SKM-1 treated with dmso at 0.1 percent for 144 hours (cell line): ENCODE measurements at regions not wholly inside any gene's neighbourhood (a gene's known extent, or its start where the extent isn't known, plus 50 kb on each side); places are given as distances from the start of the nearest gene placed in this dataset.
"Not testable (repeated sequence)": the region's sequence is repeated elsewhere in the genome, so short reads cannot be mapped to it uniquely, and the experiment has no call there.

ENCODE experiments used
- DNase-seq: peaks from one replicate; lab custom pipeline; 2025; ENCODE audit not compliant: unreplicated experiment; lab: John Stamatoyannopoulos, UW

DNA sequence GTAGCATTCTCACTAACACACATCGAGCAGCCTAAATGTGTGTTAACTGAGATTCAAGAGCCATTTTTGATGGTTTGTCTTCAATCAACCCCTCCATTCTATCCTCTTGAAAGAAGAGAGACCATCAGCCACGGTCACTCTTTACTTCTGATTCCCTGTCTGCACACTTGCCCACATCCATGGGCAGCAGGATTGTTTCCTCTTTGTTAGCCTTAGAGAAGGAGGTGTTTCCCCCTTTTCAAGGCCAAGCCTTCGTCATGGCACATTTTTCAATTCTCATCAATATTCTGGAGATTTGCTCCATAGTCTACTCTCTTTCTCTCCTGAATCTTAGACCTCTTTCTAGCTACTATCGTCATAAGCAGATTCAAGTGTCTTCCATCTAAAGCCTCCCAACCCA, 522.4 kb upstream of the NAALADL2 start:
- DNase-seq = no peak

GRCh38 chr3:174337227-174337626, 521.9 kb upstream of the NAALADL2 start:
- peak; percentile 83 for DNase-seq

DNA sequence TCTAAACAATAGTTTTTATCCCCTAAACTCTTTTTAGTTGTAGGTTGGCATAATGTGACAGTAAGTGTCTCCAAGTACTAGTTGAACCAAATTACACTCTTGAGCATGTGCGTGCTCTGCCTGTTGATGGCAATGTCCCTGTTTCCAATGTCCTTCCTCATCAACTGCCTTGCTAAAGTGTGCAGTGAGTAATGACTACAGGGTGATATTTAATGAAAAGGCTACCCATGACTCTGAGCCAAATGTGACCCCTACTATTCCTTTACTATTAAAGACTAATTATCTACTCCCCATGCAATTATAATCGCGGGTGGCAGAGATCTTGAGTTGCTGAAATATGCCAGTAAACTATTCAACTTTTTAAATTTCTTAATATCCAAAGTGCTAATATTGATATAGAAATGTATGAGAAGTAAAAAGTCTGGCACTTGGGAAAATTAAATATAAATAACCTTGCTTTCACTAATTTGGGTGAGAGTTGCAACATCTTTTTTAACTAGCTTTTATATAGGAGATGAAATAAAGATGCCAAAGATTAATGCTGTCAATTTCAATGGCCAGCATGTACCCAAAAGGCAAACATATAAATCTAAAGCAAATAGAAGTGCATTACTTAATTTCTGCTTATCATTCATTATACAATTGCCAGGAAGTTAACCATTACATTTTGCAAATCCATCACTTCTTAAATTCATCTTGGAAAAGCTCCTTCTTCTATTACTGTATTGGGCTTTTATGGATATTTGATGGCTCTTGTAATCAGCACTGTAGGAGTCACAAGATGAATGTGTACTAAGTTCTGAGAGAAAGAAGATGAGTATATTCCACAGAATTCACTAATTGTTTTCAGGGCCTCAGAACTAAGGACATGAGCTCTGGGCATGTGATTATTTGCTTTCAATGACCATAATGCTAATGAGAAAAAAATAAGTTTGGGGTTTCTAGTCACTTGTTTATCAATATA, 518.2 kb upstream of the NAALADL2 start:
- DNase-seq = no peak

- DNase-seq = no peak
Observed at GRCh38 chr3:174342171-174342570, 517.0 kb upstream of the NAALADL2 start.

GRCh38 chr3:174342941-174343501, 516.1 kb upstream of the NAALADL2 start:
- no peak for DNase-seq

DNA sequence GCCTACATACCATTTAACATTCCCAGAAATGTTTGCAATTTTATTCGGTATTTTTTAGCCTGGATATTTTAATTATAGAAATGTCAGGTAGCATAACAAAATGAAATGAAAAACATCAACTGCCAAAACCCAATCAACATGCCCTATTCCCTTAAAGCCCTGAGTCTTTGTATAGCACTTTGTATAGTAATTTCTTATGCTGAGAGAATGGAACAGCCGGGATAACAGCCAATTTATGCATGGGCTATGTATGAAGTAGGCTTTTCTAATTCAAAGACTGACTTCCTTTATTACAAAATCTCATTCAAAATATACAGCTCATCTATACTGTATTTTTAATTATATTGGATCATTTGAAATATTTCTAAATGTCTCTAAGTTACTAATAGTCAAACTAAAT, 513.0 kb upstream of the NAALADL2 start:
- no peak for DNase-seq

DNA sequence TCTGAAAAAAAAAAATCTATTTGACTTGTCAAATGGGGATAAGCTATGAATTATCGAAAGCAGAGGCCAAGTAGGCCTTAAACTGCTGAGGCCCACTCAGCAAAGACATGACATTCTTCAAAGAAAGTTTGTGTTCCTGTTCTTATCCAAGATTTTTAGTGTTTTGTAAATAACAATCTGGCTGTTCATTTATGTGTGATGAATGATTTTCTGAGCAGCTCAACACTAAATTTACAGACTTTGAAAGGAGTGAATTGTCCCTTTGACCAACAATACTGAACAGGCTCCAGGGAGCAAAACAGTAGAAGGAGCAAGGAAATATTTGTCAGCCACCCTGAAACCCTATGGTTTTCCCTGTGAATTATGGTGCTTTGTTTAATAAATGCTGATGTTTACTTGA, 512.6 kb upstream of the NAALADL2 start:
- DNase-seq = no peak

DNA sequence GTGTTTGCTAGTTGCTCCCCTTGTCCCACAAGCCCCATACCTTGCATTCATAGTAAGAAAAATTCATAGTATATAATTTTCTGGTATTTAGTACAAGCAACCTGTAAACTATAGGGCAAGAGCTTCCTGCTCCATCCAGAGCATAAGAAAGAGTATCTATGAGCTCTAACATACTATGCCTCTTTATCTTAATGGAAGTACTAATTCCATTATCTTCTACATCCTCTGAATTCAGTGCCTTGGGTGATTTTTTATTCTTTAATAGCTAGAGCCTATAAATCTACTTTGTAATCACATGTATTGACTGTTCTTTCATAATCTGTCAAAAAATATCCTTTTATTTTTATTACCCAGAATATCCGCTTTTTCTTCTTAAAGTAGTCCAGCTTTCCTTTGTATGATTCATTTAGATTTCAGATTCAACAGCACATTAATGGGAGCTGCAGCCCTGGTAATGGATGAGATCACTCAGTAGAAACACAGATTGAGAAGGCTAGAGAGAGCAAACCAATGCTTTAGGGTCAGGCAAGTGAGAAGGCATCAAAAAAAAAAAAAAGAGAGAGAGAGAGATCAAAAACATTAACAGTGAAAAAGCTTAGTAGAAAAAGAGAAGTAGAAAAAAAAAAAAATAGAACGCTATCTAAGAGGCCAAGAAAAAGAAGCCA, 511.5 kb upstream of the NAALADL2 start:
- DNase-seq = no peak

DNA sequence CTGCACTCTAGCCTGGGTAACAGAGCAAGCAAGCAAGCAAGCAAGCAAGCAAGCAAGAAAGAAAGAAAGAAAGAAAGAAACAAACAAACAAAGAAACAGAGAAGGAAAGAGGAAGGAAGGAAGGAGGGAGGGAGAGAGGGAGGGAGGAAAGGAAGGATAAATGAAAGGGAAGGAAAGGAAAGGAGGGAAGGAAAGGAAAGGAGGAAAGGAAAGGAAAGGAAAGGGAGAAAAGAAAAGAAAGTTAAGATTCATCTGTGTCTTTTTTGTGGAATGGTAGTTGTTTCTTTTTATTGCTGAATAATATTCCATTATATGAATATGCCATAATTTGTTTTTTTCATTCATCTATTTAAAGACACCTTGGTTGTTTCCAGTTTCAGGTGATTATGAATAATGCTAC, 506.9 kb upstream of the NAALADL2 start:
- DNase-seq = no peak

- DNase-seq = peak; percentile 42
Observed at GRCh38 chr3:174355505-174355904, 503.6 kb upstream of the NAALADL2 start.

GRCh38 chr3:174356596-174356995, 502.5 kb upstream of the NAALADL2 start:
- DNase-seq = no peak

DNA sequence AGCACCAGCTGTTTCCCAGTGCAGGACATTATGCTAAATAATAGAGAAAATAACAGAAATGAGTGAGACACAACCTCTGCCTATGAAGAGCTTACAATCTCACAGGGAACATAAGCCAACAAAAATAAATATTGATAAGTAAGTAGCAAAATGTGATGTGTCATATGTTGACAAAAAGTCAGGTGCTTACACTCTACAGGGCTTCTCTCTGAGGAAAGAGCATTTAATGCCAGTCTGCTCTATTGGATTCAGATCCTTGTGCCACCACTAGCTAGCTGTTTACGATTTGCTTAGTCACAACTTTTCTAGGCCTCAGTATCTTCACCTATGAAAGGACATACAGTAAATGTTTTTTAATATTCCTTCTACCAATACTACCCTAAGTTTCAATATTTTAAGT, 500.9 kb upstream of the NAALADL2 start:
- DNase-seq = no peak

GRCh38 chr3:174362556-174362955, 496.6 kb upstream of the NAALADL2 start:
- DNase-seq = no peak

DNA sequence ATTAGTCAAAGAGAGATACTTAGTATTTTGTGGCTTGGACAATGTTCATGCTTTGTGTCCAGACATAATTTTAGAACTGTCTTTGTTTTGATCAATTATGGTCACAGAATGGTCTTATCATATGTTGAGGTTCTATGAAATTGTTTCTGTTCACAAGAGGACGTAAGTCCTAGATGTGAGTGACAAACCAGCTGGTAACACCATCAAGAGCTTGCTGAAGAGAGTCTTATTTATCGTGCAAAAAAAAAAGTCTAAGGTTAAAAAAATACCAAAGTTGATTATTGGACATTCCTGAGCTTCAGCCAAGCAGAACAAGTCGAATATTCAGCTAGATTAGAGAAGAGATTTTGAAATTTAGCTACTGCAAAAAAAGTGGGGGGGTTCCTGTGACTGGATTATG, 495.9 kb upstream of the NAALADL2 start:
- DNase-seq = no peak

GRCh38 chr3:174365796-174366195, 493.3 kb upstream of the NAALADL2 start:
- no peak for DNase-seq

GRCh38 chr3:174366904-174367303, 492.2 kb upstream of the NAALADL2 start:
- DNase-seq = not testable (repeated sequence)

DNA sequence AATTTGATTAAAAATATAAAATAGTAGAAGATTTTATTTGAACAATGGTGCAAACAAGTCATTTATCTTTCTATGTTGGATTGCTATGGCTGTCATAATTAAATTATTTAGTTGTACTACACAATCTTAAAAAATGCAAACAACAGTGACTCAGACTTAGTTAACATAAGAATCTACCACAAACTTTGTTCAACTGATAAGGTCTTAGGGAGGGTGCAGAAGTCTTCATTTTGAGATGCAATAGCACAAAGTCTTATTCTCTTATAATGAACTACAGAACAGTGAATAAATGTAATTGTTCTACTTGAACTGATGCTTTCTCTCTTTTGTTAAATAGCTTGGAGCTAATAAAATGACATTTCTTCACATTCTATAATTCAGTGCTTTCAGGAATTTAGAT, 482.8 kb upstream of the NAALADL2 start:
- DNase-seq = no peak

DNA sequence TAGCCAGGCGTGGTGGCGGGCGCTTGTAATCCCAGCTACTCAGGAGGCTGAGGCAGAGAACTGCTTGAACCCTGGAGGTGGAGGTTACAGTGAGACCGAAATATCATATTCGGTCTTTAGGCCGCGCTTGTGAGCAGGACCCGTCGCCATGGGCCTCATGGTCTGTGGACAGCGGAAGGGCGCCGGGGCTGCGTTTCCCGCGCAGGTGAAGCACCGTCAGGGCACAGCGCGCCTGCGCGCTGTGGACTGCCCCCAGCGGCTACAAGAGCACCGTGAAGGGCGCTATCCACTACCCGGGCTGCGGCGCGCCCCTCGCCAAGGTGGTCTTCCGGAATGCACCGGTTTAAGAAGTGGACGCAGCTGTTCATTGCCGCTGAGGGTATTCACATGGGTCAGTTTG, 482.0 kb upstream of the NAALADL2 start:
- DNase-seq = no peak

GRCh38 chr3:174377684-174378083, 481.4 kb upstream of the NAALADL2 start:
- DNase-seq = no peak

DNA sequence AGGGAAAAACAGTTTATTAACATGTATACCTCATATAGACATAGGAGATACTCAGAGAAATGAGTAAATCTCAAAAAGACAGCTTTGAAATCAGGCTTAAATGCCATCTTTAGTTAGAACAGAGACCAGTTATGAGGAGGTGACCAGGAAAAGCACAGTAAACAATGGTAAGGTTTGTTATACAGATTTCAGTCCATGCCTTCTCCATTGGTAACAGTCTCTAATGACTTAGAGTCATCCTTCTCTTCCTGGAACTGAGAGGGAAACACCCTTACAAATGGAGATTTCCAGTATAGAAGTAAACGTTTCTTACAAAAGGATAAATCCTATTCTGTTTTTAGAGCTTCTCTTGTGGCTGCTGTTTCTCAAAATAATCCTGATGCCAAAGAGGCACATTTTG, 476.3 kb upstream of the NAALADL2 start:
- no peak for DNase-seq

- DNase-seq = no peak
Observed at GRCh38 chr3:174387736-174388135, 471.4 kb upstream of the NAALADL2 start.

DNA sequence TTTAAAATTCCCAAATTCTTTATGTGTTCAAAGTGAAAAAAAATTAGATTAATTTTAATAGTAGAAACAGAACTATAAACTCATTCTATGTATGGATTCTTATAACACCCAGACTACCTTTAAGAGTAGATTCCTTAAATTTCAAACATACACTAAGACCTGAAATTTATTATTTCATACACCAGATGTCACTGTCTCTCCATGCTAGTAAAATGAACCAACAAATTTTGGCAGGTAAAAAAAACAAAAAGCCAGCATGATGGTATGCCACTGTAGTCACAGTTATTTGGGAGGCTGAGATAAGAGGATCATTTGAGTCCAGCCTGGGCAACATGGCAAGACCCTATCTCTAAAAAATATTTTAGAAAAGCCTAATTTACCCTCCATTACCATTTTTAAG, 461.3 kb upstream of the NAALADL2 start:
- DNase-seq = peak; percentile 3
